ENCODE measurements at regions not wholly inside any gene's neighbourhood (a gene's known extent, or its start where the extent isn't known, plus 50 kb on each side); places are given as distances from the start of the nearest gene placed in this dataset.

DNA sequence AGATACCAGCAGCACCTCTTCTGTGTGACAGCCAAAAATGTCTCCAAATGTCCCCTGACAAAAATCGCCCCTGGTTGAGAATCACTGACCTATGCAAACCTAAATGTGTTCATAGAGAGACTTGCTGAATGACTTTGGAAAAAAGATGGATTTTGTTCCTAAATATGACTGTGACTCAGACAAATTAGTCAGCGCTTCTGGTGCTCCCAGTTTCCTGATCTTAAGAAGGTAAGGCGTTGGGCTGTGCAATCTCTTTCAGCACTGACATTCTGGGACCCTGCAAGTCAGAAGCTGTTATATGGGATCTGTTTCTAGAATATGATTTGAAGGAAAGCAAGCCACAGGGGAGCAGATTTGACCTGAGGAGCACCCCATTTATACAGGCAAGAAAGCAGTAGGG, 90.6 kb upstream of the PWP1 start:
- TF ChIP-seq MZF1 (tag by site-specific recombination; IDR thresholded peaks at IDR 0.05; ENCODE audit: borderline replicate concordance) (no peak), ZFP41 (tag by site-specific recombination; IDR thresholded peaks at IDR 0.05; ENCODE audit: borderline replicate concordance) (no peak), GLIS2 (tag by site-specific recombination; IDR thresholded peaks at IDR 0.05) (no peak), ZNF837 (tag by site-specific recombination; IDR thresholded peaks at IDR 0.05) (no peak), ZSCAN23 (tag by site-specific recombination; IDR thresholded peaks at IDR 0.05) (no peak), MEIS1 (CRISPR knock-in tag; IDR thresholded peaks at IDR 0.05; ENCODE audit: borderline replicate concordance) (no peak), ZFP37 (tag by site-specific recombination; IDR thresholded peaks at IDR 0.05) (no peak), ZNF624 (tag by site-specific recombination; IDR thresholded peaks at IDR 0.05) (no peak)
- TF ChIP-seq, protein P1, sequence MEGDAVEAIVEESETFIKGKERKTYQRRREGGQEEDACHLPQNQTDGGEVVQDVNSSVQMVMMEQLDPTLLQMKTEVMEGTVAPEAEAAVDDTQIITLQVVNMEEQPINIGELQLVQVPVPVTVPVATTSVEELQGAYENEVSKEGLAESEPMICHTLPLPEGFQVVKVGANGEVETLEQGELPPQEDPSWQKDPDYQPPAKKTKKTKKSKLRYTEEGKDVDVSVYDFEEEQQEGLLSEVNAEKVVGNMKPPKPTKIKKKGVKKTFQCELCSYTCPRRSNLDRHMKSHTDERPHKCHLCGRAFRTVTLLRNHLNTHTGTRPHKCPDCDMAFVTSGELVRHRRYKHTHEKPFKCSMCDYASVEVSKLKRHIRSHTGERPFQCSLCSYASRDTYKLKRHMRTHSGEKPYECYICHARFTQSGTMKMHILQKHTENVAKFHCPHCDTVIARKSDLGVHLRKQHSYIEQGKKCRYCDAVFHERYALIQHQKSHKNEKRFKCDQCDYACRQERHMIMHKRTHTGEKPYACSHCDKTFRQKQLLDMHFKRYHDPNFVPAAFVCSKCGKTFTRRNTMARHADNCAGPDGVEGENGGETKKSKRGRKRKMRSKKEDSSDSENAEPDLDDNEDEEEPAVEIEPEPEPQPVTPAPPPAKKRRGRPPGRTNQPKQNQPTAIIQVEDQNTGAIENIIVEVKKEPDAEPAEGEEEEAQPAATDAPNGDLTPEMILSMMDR (tag by site-specific recombination; IDR thresholded peaks at IDR 0.05): no peak
- TF ChIP-seq, protein P2, sequence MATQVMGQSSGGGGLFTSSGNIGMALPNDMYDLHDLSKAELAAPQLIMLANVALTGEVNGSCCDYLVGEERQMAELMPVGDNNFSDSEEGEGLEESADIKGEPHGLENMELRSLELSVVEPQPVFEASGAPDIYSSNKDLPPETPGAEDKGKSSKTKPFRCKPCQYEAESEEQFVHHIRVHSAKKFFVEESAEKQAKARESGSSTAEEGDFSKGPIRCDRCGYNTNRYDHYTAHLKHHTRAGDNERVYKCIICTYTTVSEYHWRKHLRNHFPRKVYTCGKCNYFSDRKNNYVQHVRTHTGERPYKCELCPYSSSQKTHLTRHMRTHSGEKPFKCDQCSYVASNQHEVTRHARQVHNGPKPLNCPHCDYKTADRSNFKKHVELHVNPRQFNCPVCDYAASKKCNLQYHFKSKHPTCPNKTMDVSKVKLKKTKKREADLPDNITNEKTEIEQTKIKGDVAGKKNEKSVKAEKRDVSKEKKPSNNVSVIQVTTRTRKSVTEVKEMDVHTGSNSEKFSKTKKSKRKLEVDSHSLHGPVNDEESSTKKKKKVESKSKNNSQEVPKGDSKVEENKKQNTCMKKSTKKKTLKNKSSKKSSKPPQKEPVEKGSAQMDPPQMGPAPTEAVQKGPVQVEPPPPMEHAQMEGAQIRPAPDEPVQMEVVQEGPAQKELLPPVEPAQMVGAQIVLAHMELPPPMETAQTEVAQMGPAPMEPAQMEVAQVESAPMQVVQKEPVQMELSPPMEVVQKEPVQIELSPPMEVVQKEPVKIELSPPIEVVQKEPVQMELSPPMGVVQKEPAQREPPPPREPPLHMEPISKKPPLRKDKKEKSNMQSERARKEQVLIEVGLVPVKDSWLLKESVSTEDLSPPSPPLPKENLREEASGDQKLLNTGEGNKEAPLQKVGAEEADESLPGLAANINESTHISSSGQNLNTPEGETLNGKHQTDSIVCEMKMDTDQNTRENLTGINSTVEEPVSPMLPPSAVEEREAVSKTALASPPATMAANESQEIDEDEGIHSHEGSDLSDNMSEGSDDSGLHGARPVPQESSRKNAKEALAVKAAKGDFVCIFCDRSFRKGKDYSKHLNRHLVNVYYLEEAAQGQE (tag by site-specific recombination; IDR thresholded peaks at IDR 0.05): no peak
- TF ChIP-seq, protein P3, sequence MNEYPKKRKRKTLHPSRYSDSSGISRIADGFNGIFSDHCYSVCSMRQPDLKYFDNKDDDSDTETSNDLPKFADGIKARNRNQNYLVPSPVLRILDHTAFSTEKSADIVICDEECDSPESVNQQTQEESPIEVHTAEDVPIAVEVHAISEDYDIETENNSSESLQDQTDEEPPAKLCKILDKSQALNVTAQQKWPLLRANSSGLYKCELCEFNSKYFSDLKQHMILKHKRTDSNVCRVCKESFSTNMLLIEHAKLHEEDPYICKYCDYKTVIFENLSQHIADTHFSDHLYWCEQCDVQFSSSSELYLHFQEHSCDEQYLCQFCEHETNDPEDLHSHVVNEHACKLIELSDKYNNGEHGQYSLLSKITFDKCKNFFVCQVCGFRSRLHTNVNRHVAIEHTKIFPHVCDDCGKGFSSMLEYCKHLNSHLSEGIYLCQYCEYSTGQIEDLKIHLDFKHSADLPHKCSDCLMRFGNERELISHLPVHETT (tag by site-specific recombination; IDR thresholded peaks at IDR 0.05): no peak
- TF ChIP-seq, protein P4, sequence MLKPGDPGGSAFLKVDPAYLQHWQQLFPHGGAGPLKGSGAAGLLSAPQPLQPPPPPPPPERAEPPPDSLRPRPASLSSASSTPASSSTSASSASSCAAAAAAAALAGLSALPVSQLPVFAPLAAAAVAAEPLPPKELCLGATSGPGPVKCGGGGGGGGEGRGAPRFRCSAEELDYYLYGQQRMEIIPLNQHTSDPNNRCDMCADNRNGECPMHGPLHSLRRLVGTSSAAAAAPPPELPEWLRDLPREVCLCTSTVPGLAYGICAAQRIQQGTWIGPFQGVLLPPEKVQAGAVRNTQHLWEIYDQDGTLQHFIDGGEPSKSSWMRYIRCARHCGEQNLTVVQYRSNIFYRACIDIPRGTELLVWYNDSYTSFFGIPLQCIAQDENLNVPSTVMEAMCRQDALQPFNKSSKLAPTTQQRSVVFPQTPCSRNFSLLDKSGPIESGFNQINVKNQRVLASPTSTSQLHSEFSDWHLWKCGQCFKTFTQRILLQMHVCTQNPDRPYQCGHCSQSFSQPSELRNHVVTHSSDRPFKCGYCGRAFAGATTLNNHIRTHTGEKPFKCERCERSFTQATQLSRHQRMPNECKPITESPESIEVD (tag by site-specific recombination; IDR thresholded peaks at IDR 0.05): no peak
